GM12878 (cell line): ENCODE measurements at regions not wholly inside any gene's neighbourhood (a gene's known extent, or its start where the extent isn't known, plus 50 kb on each side); places are given as distances from the start of the nearest gene placed in this dataset.

Experiments used
- ATAC-seq: fragments of 200-7000 bp; cut with Tn5 transposase; 3 replicates; pipeline ENCODE4 v1.9.1; 2020; ENCODE audit warnings: mild to moderate bottlenecking, moderate library complexity
- BruUV-seq: library from RNA; stranded (reverse); fragments of 400-500 nt; replicated peaks from 2 replicates; lab custom pipeline; 2021; lab: Mats Ljungman, UMichigan
- CTCF ChIA-PET: fragments of 300-600 bp; sonication (Branson Sonifier 250); formaldehyde crosslinking; extraction: SDS; loops from one replicate; lab custom pipeline; 2021; ENCODE audit warnings: inconsistent platforms; lab: Yijun Ruan, JAX
- POLR2A ChIA-PET: fragments of 350-600 bp; formaldehyde crosslinking; extraction: SDS; loops from one replicate; lab custom pipeline; 2021; ENCODE audit warnings: inconsistent platforms; lab: Charles Lee
- RAD21 ChIA-PET: fragments of 300-600 bp; sonication (Branson Sonifier 250); formaldehyde crosslinking; loops from one replicate; lab custom pipeline; 2023; ENCODE audit warnings: antibody characterized with exemption; ENCODE audit not compliant: unreplicated experiment; lab: Charles Lee
- SMC1A ChIA-PET: fragments of 300-600 bp; sonication (Branson Sonifier 250); formaldehyde crosslinking; loops from one replicate; lab custom pipeline; 2023; ENCODE audit not compliant: unreplicated experiment, uncharacterized antibody; lab: Charles Lee
- DNase-seq: peaks from one replicate; pipeline ENCODE4 v3.0.0-alpha.2; 2011; ENCODE audit warnings: low read depth, low spot score
- FAIRE-seq: peaks from 3 replicates; lab custom pipeline; 2011; peaks lifted over from hg19 to GRCh38; lab: Jason Lieb, UNC
- H2AFZ ChIP-seq: 2 replicates; pipeline ENCODE4 v1.6.0; 2011; ENCODE audit warnings: low read depth, low read length, control low read depth; ENCODE audit not compliant: control insufficient read depth
- H3K27ac ChIP-seq: 2 replicates; pipeline ENCODE4 v1.5.1; 2011; ENCODE audit warnings: control low read depth; ENCODE audit not compliant: control insufficient read depth, insufficient read depth
- H3K27me3 ChIP-seq, 2 experiments: replicated peaks in 1 of 2; 2 replicates each; pipeline versions ENCODE4 v1.6.0 to v1.6.1; 2011; ENCODE audit warnings: low read length in 1 of 2; ENCODE audit not compliant: control insufficient read depth in 2 of 2, insufficient read depth in 2 of 2
- H3K36me3 ChIP-seq, 2 experiments: 2 replicates each; pipeline ENCODE4 v1.5.1; 2011; ENCODE audit warnings: low read length in 1 of 2; ENCODE audit not compliant: control insufficient read depth in 2 of 2, insufficient read depth in 2 of 2
- H3K4me1 ChIP-seq: 2 replicates; pipeline ENCODE4 v1.6.1; 2011; ENCODE audit warnings: mild to moderate bottlenecking, low read length, moderate library complexity, mixed read lengths; ENCODE audit not compliant: control insufficient read depth, insufficient read depth
- H3K4me2 ChIP-seq: 2 replicates; pipeline ENCODE4 v1.6.0; 2011; ENCODE audit warnings: control low read depth; ENCODE audit not compliant: control insufficient read depth, insufficient read depth
- H3K4me3 ChIP-seq: fragments of 200-600 bp; sonication (generic); 2 replicates; pipeline ENCODE4 v1.5.1; 2016
- H3K79me2 ChIP-seq: 2 replicates; pipeline ENCODE4 v1.6.0; 2011; ENCODE audit warnings: low read length; ENCODE audit not compliant: control insufficient read depth, insufficient read depth
- H3K9ac ChIP-seq: 2 replicates; pipeline ENCODE4 v1.8.0; 2011; ENCODE audit warnings: low read length, control low read depth, mixed read lengths; ENCODE audit not compliant: control insufficient read depth, insufficient read depth
- H3K9me3 ChIP-seq: replicated peaks from 3 replicates; pipeline ENCODE4 v1.5.1; 2011; ENCODE audit warnings: mild to moderate bottlenecking, low read length; ENCODE audit not compliant: control insufficient read depth, insufficient read depth
- H4K20me1 ChIP-seq: 2 replicates; pipeline ENCODE4 v1.6.0; 2011; ENCODE audit not compliant: control insufficient read depth, insufficient read depth
- CBFB ChIP-seq: IDR thresholded peaks from 2 replicates; pipeline ENCODE4 v1.6.1; 2016; ENCODE audit warnings: antibody characterized with exemption, low read depth
- EP300 ChIP-seq, 2 experiments: fragments of 150-350 bp in 1 of 2; IDR thresholded peaks; 2 replicates each; pipeline ENCODE4 v1.6.1; 2011 to 2012; ENCODE audit warnings: low read depth in 2 of 2, low read length in 2 of 2, borderline replicate concordance in 1 of 2, improper control_type of control experiment in 1 of 2, inconsistent platforms in 1 of 2; ENCODE audit not compliant: control insufficient read depth in 1 of 2
- GATAD2B ChIP-seq: fragments of 450-650 bp; conservative IDR thresholded peaks from 2 replicates; pipeline ENCODE4 v1.6.1; 2017; ENCODE audit warnings: low read depth, mild to moderate bottlenecking, moderate library complexity
- IRF4 ChIP-seq: IDR thresholded peaks from 2 replicates; pipeline ENCODE4 v1.6.1; 2011; ENCODE audit warnings: low read depth, low read length
- KLF5 ChIP-seq: fragments of 450-650 bp; IDR thresholded peaks from 2 replicates; pipeline ENCODE4 v1.6.1; 2014; ENCODE audit warnings: mild to moderate bottlenecking; ENCODE audit not compliant: partially characterized antibody
- SIX5 ChIP-seq: IDR thresholded peaks from 2 replicates; pipeline ENCODE4 v1.6.1; 2011; ENCODE audit warnings: mild to moderate bottlenecking, low read depth, low read length, moderate library complexity; ENCODE audit not compliant: severe bottlenecking
- TCF3 ChIP-seq: IDR thresholded peaks from 2 replicates; pipeline ENCODE4 v1.6.1; 2012; ENCODE audit warnings: low read depth, mild to moderate bottlenecking, low read length, borderline replicate concordance; ENCODE audit not compliant: insufficient read depth
- ZBTB33 ChIP-seq: fragments of 450-650 bp; IDR thresholded peaks from 2 replicates; pipeline ENCODE4 v1.6.1; 2017; ENCODE audit warnings: mild to moderate bottlenecking
- WGBS: methylation state at CpG from one replicate; pipeline ENCODE4 v1.1.6; 2016; ENCODE audit warnings: low lambda C conversion rate; ENCODE audit not compliant: insufficient replicate concordance, insufficient coverage; ENCODE audit errors: missing lambda C conversion rate; 5-methylcytosine and 5-hydroxymethylcytosine counted together
- in situ Hi-C: fragments of 300-500 bp; cut with MboI; formaldehyde crosslinking; loops from 9 replicates; pipeline ENCODE4 v1.14.3; 2018; ENCODE audit warnings: mixed read lengths
- intact Hi-C: fragments of 100-400 bp; cut with micrococcal nuclease; formaldehyde crosslinking; loops from one replicate; pipeline ENCODE4 v1.14.2; 2022; ENCODE audit not compliant: unreplicated experiment
- TF ChIP-seq, protein P1 (sequence below): IDR thresholded peaks from 2 replicates; pipeline ENCODE4 v1.6.1; 2011; ENCODE audit warnings: borderline replicate concordance, low read depth, mild to moderate bottlenecking, moderate library complexity, mixed read lengths, low read length; ENCODE audit not compliant: insufficient read depth; ENCODE audit errors: extremely low read length
- TF ChIP-seq, protein P2 (sequence below): IDR thresholded peaks from 2 replicates; pipeline ENCODE4 v1.6.1; 2011; ENCODE audit warnings: borderline replicate concordance, low read depth, mild to moderate bottlenecking, moderate library complexity, low read length; ENCODE audit not compliant: insufficient read depth, poor library complexity, severe bottlenecking
- TF ChIP-seq, protein P3 (sequence below): IDR thresholded peaks from 2 replicates; pipeline ENCODE4 v1.6.1; 2012; ENCODE audit warnings: low read depth, low read length, improper control_type of control experiment

- WGBS, result 69% methylated on average over 3 of the region's 3 CpGs
- Histone ChIP-seq H3K9me3 (no peaks in the 10 kb centered on the region), H2AFZ (no peak overlapping the region), H3K4me1 (no peaks in the 10 kb centered on the region), H3K9ac (no peak overlapping the region), H3K27me3 (no peaks in the 10 kb centered on the region), H3K4me3 (no peak overlapping the region), H3K4me2 (no peak overlapping the region), H3K79me2 (no peaks in the 10 kb centered on the region), H4K20me1 (no peaks in the 10 kb centered on the region), H3K27ac (no peak overlapping the region), H3K36me3 (no peaks in the 10 kb centered on the region)
- ChIA-PET SMC1A (no interaction called here), RAD21 (no interaction called here), CTCF (interaction anchor here (0.9 kb wide), 1 partner anchor 21 kb away, joined by 3 read pairs; no protein-coding TSS in a partner anchor), POLR2A (no interaction called here)
- intact Hi-C loops, result no loop called here
- no peak for TF ChIP-seq KLF5
- no peak for TF ChIP-seq IRF4
- no peak for DNase-seq
- BruUV-seq, result no TSS peak
- in situ Hi-C loops, result no loop called here
- ATAC-seq, result no peak
- no peak for FAIRE-seq
These were observed 460.3 kb upstream of the TYRP1 start for GRCh38 chr9:12232836-12233235.

DNA sequence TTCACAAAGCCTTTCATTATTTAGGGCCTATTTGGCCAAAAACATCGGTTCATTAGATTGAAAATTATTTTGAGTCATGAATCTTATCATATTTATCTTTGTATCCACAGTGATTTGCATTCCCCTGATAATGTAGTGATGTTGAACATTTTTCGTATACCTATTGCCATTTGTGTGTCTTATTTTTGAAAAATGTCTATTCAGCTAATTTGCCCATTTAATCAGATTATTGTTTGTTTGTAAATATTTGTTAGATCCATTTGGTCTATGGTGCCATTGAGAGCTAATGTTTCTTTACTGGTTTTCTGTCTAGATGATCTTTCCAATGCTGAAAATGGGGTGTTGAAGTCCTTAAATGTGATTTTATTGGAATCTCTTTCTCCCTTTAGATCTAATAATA, 439.2 kb upstream of the TYRP1 start:
- no peaks in the 10 kb centered on the region for H3K27me3 ChIP-seq
- POLR2A ChIA-PET, result no interaction called here
- no peak overlapping the region for H3K27ac ChIP-seq
- no peak for ATAC-seq
- CTCF ChIA-PET, result no interaction called here
- intact Hi-C loops (no loop called here), in situ Hi-C loops (no loop called here)
- RAD21 ChIA-PET, result no interaction called here
- no peak for DNase-seq
- no TSS peak for BruUV-seq
- FAIRE-seq, result no peak
- H3K4me1 ChIP-seq, result no peaks in the 10 kb centered on the region
- no peak overlapping the region for H3K4me2 ChIP-seq
- no peaks in the 10 kb centered on the region for H4K20me1 ChIP-seq
- H3K9me3 ChIP-seq, result no peaks in the 10 kb centered on the region
- H3K36me3 ChIP-seq, result no peaks in the 10 kb centered on the region
- no peak overlapping the region for H3K4me3 ChIP-seq
- H3K9ac ChIP-seq, result no peak overlapping the region
- 0% methylated on average over 2 of the region's 2 CpGs for WGBS
- SMC1A ChIA-PET, result interaction anchor here (0.6 kb wide), 1 partner anchor 1918 kb away, joined by 3 read pairs; no protein-coding TSS in a partner anchor
- no peaks in the 10 kb centered on the region for H3K79me2 ChIP-seq
- H2AFZ ChIP-seq, result no peak overlapping the region
- no peak for TF ChIP-seq TCF3
- TF ChIP-seq SIX5, result no peak
- no peak for TF ChIP-seq ZBTB33
- no peak for TF ChIP-seq CBFB
- TF ChIP-seq, protein P1, sequence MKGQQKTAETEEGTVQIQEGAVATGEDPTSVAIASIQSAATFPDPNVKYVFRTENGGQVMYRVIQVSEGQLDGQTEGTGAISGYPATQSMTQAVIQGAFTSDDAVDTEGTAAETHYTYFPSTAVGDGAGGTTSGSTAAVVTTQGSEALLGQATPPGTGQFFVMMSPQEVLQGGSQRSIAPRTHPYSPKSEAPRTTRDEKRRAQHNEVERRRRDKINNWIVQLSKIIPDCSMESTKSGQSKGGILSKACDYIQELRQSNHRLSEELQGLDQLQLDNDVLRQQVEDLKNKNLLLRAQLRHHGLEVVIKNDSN, result no peak
- TF ChIP-seq, protein P2, sequence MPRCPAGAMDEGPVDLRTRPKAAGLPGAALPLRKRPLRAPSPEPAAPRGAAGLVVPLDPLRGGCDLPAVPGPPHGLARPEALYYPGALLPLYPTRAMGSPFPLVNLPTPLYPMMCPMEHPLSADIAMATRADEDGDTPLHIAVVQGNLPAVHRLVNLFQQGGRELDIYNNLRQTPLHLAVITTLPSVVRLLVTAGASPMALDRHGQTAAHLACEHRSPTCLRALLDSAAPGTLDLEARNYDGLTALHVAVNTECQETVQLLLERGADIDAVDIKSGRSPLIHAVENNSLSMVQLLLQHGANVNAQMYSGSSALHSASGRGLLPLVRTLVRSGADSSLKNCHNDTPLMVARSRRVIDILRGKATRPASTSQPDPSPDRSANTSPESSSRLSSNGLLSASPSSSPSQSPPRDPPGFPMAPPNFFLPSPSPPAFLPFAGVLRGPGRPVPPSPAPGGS, result no peak
- no peak for TF ChIP-seq EP300 (IDR thresholded peaks at IDR 0.05; ENCODE audit: borderline replicate concordance in 1 of 2, control insufficient read depth in 1 of 2, low read depth in 2 of 2, low read length in 2 of 2)
- TF ChIP-seq GATAD2B, result no peak
- TF ChIP-seq, protein P3, sequence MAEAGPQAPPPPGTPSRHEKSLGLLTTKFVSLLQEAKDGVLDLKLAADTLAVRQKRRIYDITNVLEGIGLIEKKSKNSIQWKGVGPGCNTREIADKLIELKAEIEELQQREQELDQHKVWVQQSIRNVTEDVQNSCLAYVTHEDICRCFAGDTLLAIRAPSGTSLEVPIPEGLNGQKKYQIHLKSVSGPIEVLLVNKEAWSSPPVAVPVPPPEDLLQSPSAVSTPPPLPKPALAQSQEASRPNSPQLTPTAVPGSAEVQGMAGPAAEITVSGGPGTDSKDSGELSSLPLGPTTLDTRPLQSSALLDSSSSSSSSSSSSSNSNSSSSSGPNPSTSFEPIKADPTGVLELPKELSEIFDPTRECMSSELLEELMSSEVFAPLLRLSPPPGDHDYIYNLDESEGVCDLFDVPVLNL, result no peak
